AG09309 (cell line): ENCODE measurements at regions not wholly inside any gene's neighbourhood (a gene's known extent, or its start where the extent isn't known, plus 50 kb on each side); places are given as distances from the start of the nearest gene placed in this dataset.

Experiments
- DNase-seq: peaks from one replicate; pipeline ENCODE4 v3.0.0-alpha.2; 2010; ENCODE audit warnings: low read depth
- H3K4me3 ChIP-seq: 2 replicates; pipeline ENCODE4 v1.5.1; 2011; ENCODE audit warnings: mild to moderate bottlenecking, low read depth, low read length, moderate library complexity; ENCODE audit not compliant: control insufficient read depth
- TF ChIP-seq, protein P1 (sequence below): IDR thresholded peaks from 2 replicates; pipeline ENCODE4 v1.5.1; 2011; ENCODE audit warnings: mild to moderate bottlenecking, low read depth, low read length, inconsistent platforms; ENCODE audit not compliant: insufficient read depth, control insufficient read depth; ENCODE audit errors: missing control alignments

GRCh38 chr4:110394871-110395270 lies 81.1 kb upstream of the ENPEP start:
- DNase-seq, result no peak
- TF ChIP-seq, protein P1, sequence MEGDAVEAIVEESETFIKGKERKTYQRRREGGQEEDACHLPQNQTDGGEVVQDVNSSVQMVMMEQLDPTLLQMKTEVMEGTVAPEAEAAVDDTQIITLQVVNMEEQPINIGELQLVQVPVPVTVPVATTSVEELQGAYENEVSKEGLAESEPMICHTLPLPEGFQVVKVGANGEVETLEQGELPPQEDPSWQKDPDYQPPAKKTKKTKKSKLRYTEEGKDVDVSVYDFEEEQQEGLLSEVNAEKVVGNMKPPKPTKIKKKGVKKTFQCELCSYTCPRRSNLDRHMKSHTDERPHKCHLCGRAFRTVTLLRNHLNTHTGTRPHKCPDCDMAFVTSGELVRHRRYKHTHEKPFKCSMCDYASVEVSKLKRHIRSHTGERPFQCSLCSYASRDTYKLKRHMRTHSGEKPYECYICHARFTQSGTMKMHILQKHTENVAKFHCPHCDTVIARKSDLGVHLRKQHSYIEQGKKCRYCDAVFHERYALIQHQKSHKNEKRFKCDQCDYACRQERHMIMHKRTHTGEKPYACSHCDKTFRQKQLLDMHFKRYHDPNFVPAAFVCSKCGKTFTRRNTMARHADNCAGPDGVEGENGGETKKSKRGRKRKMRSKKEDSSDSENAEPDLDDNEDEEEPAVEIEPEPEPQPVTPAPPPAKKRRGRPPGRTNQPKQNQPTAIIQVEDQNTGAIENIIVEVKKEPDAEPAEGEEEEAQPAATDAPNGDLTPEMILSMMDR, result no peak
- H3K4me3 ChIP-seq, result no peak overlapping the region

DNA sequence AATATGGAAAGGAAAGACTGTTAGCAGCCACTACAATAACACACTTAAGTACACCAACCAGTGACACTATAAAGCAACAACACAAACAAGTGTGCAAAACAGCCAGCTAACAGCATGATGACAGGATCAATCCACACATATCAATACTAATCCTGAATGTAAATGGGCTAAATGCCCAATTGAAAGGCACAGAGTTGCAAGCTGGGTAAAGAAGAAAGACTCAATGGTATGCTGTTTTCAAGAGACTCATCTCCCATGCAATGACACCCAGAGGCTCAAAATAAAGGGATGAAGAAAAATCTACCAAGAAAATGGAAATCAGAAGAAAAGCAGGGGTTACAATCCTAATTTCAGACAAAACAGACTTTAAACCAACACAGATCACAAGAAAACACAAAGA lies 94.2 kb upstream of the ENPEP start:
- no peak for DNase-seq
- H3K4me3 ChIP-seq, result no peak overlapping the region

GRCh38 chr4:110372485-110372884 lies 103.5 kb upstream of the ENPEP start:
- no peak for DNase-seq
- H3K4me3 ChIP-seq, result no peak overlapping the region
- TF ChIP-seq, protein P1, result no peak

More for the DNA sequence above, 94.2 kb upstream of the ENPEP start:
- TF ChIP-seq, protein P1, result no peak

DNA sequence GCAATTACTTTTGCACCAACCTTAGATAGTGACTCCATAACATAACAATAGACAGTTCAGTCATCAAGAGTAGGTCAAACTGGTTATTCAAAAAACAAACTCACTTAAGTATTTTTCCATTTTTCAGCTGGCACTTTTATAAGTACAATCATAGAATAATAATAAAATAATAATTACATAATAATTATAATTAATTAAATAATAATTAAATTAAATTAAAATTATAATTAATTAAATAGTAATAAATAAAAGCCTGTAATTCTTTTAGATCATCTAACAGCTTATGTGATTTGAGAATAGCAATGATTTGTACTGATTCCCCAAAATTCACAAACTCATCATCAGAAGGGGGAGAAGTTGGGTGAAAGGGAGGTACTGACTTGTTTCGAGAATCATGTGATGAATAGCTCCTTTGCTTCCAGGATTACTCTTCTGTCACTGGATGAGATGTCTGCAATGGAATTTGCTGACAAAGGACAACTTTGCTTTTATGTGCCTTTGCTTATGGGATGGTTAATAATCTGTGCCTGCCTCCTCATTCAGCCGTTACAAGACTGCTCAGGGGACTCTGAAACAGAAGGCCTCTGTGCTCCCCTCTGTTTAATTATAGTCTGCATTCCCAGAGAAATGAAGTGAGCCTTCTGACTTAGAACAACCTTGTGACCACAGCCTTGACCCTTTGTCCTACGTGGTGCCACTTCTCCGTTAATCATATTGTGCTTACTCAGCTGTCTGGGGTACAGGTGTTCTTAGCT lies 104.8 kb upstream of the ENPEP start:
- H3K4me3 ChIP-seq, result no peak overlapping the region
- TF ChIP-seq, protein P1, result no peak
- DNase-seq, result no peak

GRCh38 chr4:110368409-110368808 lies 107.5 kb upstream of the ENPEP start:
- DNase-seq, result no peak
- no peak overlapping the region for H3K4me3 ChIP-seq
- TF ChIP-seq, protein P1, result no peak

DNA sequence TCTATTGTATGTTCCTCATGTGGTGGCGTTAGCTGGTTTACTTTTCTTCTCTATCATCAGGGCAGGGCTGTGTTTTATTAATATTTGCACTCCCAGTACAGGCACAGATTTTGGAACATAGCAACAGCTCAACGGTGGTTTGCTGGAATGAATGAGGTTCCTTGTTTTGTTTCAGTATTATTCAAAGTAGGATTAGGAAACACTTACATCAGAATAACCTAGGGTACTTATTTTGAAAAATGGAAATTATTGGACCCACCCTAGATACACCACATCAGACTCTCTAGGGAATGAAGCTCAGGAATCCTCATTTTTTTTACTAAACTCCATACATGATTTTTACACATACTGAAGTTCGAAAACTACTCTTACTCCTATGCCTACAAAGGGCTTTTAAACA lies 108.8 kb upstream of the ENPEP start:
- TF ChIP-seq, protein P1, result no peak
- no peak for DNase-seq

More for the DNA sequence above, 108.8 kb upstream of the ENPEP start:
- no peak overlapping the region for H3K4me3 ChIP-seq
